D341Med (cell line): ENCODE measurements at regions not wholly inside any gene's neighbourhood (a gene's known extent, or its start where the extent isn't known, plus 50 kb on each side); places are given as distances from the start of the nearest gene placed in this dataset.
"Not testable (repeated sequence)": the region's sequence is repeated elsewhere in the genome, so short reads cannot be mapped to it uniquely, and the experiment has no call there.

ENCODE experiments used
- DNase-seq: peaks from one replicate; pipeline ENCODE4 v3.0.0; 2012; ENCODE audit warnings: low spot score

GRCh38 chr12:118536306-118536906, 160.1 kb downstream of the SUDS3 start:
- DNase-seq: no peak

DNA sequence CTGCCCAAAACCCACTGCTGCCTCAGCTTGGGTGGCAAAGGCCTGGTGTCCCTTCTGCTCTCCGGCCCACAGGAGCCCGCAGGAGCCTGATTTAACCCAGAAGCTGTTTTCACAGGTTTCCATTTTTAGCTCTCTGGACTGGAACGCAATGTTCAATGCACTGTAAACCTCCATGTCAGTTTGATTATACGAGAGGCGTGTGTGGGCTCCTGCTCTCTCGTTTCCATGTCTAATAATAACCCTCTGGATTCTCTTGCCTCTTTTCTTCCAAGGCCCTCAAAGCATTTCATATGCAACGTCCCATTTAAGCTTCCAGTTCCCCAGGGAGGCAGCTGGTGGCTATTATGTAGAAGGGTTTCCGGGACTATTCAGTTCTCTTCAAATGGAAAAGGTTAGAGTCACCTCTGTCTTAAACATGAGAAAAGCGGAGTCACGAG, 161.1 kb downstream of the SUDS3 start:
- no peak for DNase-seq

- DNase-seq: no peak
Measured at GRCh38 chr12:118541071-118541470, 164.7 kb downstream of the SUDS3 start.

DNA sequence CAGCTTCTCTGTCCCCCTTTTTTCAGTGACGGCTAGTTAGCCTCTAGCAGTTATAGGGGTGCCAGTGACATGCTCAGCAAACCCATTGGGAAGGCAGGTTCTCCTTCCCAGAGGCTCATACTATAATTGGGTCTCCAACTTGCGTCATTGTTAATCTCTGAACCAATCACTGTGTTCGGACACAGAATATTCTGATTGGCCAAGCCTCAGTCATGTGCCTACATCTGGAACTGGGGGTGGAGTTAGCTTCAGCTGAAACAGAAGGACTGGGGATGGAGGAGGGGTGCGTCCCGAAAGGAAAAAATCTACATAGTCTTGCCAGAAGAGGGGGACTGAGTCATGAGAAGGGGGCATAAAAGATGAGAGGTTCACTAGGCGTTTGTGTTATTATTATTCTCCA, 165.6 kb downstream of the SUDS3 start:
- no peak for DNase-seq

- DNase-seq: no peak
Measured at GRCh38 chr12:118543651-118544050, 167.3 kb downstream of the SUDS3 start.

DNA sequence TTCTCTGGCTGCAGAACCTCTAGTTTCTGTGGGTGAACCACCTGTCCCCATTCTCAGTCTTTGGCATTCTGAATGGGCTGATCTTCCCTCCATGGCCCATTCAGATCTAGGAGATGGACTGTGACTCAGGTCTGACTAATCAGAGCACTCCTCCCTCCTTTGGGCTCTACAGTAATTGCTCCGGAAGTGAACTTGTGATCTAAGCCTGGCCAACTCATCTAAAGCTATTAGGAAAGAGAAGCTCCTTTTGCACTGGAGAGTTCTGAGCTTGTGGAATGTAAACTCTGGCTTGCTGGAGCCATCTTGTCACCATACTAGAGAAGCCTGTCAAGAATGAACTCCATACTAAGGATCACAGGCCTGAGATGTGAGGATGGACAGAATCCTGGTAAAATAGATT, 168.2 kb downstream of the SUDS3 start:
- DNase-seq: no peak

- not testable (repeated sequence) for DNase-seq
Measured at GRCh38 chr12:118547606-118548005, 171.3 kb downstream of the SUDS3 start.

- no peak for DNase-seq
Measured at GRCh38 chr12:118548887-118549509, 172.6 kb downstream of the SUDS3 start.

- DNase-seq: no peak
Measured at GRCh38 chr12:118549510-118549980, 173.2 kb downstream of the SUDS3 start.

- DNase-seq: no peak
Measured at GRCh38 chr12:118553856-118554504, 177.6 kb downstream of the SUDS3 start.

DNA sequence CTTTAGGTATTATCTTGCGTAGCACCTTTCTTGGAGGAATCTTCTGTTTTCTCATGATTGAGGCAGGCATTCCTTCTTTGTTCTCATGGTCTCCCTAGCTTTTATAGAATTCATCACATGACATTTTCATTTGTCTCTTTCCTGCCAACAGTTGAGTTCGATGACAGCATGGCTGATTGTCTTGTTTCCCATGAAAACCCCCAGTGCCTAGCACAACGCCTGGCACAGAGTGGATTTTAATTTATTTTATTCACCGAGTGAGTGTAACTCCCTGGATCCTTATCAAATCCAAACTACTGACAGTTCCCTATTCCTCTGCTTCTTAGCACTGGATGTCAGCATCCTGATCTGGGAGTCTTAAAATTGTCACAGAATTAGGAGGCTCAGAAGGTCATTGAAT, 182.6 kb downstream of the SUDS3 start:
- no peak for DNase-seq

- no peak for DNase-seq
Measured at GRCh38 chr12:118560733-118561132, 184.4 kb downstream of the SUDS3 start.

- DNase-seq: no peak
Measured at GRCh38 chr12:118571730-118572129, 195.4 kb downstream of the SUDS3 start.

DNA sequence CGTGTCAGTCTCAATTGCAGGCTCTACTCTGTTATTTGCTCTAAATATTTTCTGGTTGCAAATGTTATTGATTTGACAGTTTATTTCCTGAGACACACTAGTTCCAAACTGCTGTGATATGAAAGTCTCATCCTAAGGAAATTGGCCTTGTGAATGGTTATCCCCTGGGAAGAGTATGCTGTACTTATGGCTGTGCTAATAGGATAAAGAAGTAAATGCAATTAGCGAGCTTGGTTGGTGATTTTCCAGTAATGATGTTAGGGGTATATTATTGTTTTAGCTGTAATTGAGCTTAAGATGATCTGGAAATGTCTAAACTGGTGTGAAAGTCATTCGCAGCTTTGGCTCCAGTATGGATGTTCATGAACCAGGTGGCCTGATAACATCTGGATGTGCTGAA, 197.9 kb downstream of the SUDS3 start:
- DNase-seq: peak; percentile 52

GRCh38 chr12:118575730-118576129, 199.4 kb downstream of the SUDS3 start:
- no peak for DNase-seq

DNA sequence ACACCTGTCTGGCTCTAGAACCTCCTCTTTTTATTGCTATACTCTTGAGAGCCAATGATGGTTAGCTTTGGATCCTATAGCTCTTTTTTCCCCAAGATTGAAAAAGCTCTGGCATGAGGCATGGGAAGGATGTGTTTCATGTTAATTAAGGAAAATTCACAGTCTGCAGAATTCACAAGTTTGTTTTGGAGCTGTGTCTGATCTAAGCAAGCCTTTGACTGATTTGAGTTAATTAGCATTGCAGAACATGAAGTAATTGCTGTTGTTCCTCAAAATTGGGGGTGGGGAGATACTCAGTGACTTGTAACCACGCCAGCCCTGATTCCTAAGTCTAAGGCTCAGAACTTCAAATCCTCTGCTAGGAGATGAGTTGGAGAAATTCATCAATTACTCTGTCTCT, 205.0 kb downstream of the SUDS3 start:
- no peak for DNase-seq

- DNase-seq: no peak
Measured at GRCh38 chr12:118582863-118583262, 206.5 kb downstream of the SUDS3 start.

- DNase-seq: no peak
Measured at GRCh38 chr12:118586433-118586832, 210.1 kb downstream of the SUDS3 start.

GRCh38 chr12:118589162-118589561, 212.8 kb downstream of the SUDS3 start:
- DNase-seq: no peak

DNA sequence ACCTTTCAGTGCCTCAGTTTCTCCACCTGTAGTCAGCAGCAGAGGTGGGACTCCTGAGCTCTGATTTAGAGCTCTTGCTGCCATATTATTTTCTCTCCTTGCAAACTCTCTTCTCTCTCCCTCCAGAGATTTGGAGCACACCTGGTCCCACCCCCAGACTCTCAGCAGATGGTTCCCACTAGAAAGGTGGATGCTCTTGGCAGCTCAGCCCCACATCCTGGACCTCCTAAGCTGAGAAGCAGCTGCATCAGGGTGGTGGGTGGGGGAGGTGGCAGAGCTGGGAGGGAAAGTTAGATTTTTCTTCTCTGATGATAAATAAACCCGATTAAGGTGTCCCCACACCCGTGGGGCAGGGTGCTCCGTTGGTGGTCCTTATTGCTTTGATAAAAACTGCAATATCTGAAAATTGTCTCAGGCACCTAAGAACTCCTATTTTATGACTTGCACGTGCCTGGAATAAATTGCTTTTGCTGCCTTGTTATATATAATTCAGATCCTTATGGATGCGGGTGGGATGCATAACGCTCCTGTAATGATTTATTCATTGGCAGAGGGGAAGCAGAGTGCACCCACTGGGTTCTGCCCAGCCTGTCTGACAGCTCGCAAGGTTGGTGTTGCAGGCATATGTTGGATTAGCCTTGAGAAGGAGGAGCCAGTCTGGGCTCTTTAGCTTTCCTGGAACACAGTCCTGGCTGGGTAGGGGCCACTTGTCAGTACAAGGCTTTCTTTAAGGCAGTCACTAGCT, 214.2 kb downstream of the SUDS3 start:
- no peak for DNase-seq

DNA sequence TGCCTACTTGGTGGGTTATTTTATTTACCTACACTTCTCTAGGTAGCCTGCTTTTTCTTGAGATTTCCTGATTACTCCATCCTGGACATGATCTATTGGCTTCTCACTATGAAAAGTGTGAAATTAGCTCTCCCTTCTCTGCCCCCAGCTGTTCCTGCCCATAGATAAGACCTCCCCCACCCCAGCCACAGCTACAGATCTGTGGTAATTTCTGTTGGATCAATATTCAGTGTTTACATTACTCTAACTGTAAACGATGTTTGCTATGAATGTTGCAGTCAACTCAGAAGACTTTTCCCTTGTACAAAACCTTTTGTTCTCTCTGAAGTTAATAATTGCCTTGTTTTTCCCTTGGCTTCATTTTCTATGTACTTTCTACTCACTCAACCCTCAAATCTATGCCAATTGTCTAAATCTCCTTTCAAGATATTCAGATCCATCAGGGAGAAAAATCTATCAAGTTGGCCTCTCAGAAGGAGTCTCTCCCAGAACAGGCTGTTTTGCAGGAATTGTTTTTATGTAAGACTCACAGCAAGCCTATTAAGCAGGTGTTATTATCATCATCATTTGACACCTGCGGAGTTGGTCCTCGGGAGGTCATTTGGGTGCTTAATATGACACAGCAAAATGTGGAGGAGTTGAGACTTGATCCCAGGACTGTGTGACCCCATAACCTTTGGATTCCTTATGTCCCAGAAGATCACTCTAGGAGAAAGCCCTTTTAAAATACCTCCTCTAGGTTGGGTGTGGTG, 227.4 kb downstream of the SUDS3 start:
- no peak for DNase-seq

GRCh38 chr12:118606690-118607089, 230.3 kb downstream of the SUDS3 start:
- no peak for DNase-seq
